Astrocyte (in vitro differentiated cells and primary cell): ENCODE measurements at regions not wholly inside any gene's neighbourhood (a gene's known extent, or its start where the extent isn't known, plus 50 kb on each side); places are given as distances from the start of the nearest gene placed in this dataset.

Experiments
- DNase-seq: peaks from one replicate; pipeline ENCODE4 v3.0.0-alpha.2; 2010; ENCODE audit warnings: low read depth
- FAIRE-seq: peaks from 2 replicates; lab custom pipeline; 2011; peaks lifted over from hg19 to GRCh38; lab: Jason Lieb, UNC
- H2AFZ ChIP-seq: 2 replicates; pipeline ENCODE4 v1.6.0; 2012; ENCODE audit warnings: low read depth, low read length, inconsistent platforms
- H3K27ac ChIP-seq: 2 replicates; pipeline ENCODE4 v1.5.1; 2011; ENCODE audit warnings: low read depth, low read length, inconsistent platforms
- H3K27me3 ChIP-seq: 2 replicates; pipeline ENCODE4 v1.6.0; 2011; ENCODE audit warnings: low read length, inconsistent platforms; ENCODE audit not compliant: insufficient read depth
- H3K36me3 ChIP-seq: 2 replicates; pipeline ENCODE4 v1.5.1; 2011; ENCODE audit warnings: low read length, inconsistent platforms; ENCODE audit not compliant: insufficient read depth
- H3K4me1 ChIP-seq: 2 replicates; pipeline ENCODE4 v1.5.1; 2011; ENCODE audit warnings: low read length, inconsistent platforms; ENCODE audit not compliant: insufficient read depth
- H3K4me2 ChIP-seq: 2 replicates; pipeline ENCODE4 v1.6.0; 2012; ENCODE audit warnings: low read length, inconsistent platforms
- H3K4me3 ChIP-seq: 2 replicates; pipeline ENCODE4 v1.5.1; 2011; ENCODE audit warnings: low read depth, mild to moderate bottlenecking, low read length, inconsistent platforms; ENCODE audit not compliant: insufficient read depth
- H3K79me2 ChIP-seq: 2 replicates; pipeline ENCODE4 v1.6.0; 2012; ENCODE audit warnings: mild to moderate bottlenecking, low read length, inconsistent platforms; ENCODE audit not compliant: insufficient read depth
- H3K9ac ChIP-seq: 2 replicates; pipeline ENCODE4 v1.6.0; 2012; ENCODE audit warnings: mild to moderate bottlenecking, low read length, inconsistent platforms
- H3K9me3 ChIP-seq: 2 replicates; pipeline ENCODE4 v1.5.1; 2012; ENCODE audit warnings: low read depth, mild to moderate bottlenecking, low read length, inconsistent platforms; ENCODE audit not compliant: insufficient read depth
- H4K20me1 ChIP-seq: 2 replicates; pipeline ENCODE4 v1.6.0; 2012; ENCODE audit warnings: low read length, inconsistent platforms; ENCODE audit not compliant: insufficient read depth
- H3K27ac Mint-ChIP-seq: one replicate; pipeline ENCODE4 v1.8.0; 2021; ENCODE audit warnings: mild to moderate bottlenecking, mixed read lengths; ENCODE audit not compliant: unreplicated experiment
- H3K27me3 Mint-ChIP-seq: one replicate; pipeline ENCODE4 v1.8.0; 2021; ENCODE audit warnings: low read depth, mixed read lengths; ENCODE audit not compliant: unreplicated experiment
- H3K36me3 Mint-ChIP-seq: one replicate; pipeline ENCODE4 v1.8.0; 2021; ENCODE audit warnings: low read depth, mixed read lengths; ENCODE audit not compliant: unreplicated experiment
- H3K4me1 Mint-ChIP-seq: one replicate; pipeline ENCODE4 v1.8.0; 2021; ENCODE audit warnings: low read depth, mixed read lengths; ENCODE audit not compliant: unreplicated experiment
- H3K4me3 Mint-ChIP-seq: one replicate; pipeline ENCODE4 v1.8.0; 2021; ENCODE audit warnings: mild to moderate bottlenecking, moderate library complexity, mixed read lengths; ENCODE audit not compliant: unreplicated experiment
- H3K9me3 Mint-ChIP-seq: one replicate; pipeline ENCODE4 v1.8.0; 2021; ENCODE audit warnings: mild to moderate bottlenecking, mixed read lengths; ENCODE audit not compliant: unreplicated experiment
- CTCF ChIP-seq: IDR thresholded peaks from 2 replicates; pipeline ENCODE4 v1.5.1; 2011; ENCODE audit warnings: low read depth, mild to moderate bottlenecking, inconsistent platforms, low read length, moderate library complexity; ENCODE audit not compliant: insufficient read depth
- EZH2 ChIP-seq: IDR thresholded peaks from 2 replicates; pipeline ENCODE4 v1.6.1; 2012; ENCODE audit warnings: mild to moderate bottlenecking, low read length, inconsistent platforms; ENCODE audit not compliant: insufficient read depth

- H3K4me3 ChIP-seq = no peak overlapping the region
- TF ChIP-seq EZH2 (no peak), CTCF (no peak)
- Mint-ChIP-seq H3K9me3 (no peaks in the 10 kb centered on the region), H3K4me1 (peaks cover 25% of the 10 kb centered on the region), H3K36me3 (no peaks in the 10 kb centered on the region), H3K4me3 (no peak overlapping the region), H3K27me3 (no peaks in the 10 kb centered on the region), H3K27ac (peak overlapping the region; percentile 68)
- no peak overlapping the region for H2AFZ ChIP-seq
- FAIRE-seq (no peak), DNase-seq (peak; percentile 55)
- H3K4me1 ChIP-seq = peaks cover 5% of the 10 kb centered on the region
- H3K27ac ChIP-seq = no peak overlapping the region
- no peaks in the 10 kb centered on the region for H3K36me3 ChIP-seq
- peak overlapping the region; percentile 31 for H3K4me2 ChIP-seq
- H3K9me3 ChIP-seq = no peaks in the 10 kb centered on the region
- no peaks in the 10 kb centered on the region for H3K79me2 ChIP-seq
- H4K20me1 ChIP-seq = no peaks in the 10 kb centered on the region
- no peak overlapping the region for H3K9ac ChIP-seq
- H3K27me3 ChIP-seq = no peaks in the 10 kb centered on the region
Measured at GRCh38 chr13:104779311-104779993, 1713.2 kb upstream of the SLC10A2 start.

- H3K4me3 ChIP-seq = no peak overlapping the region
- no peak overlapping the region for H3K27ac ChIP-seq
- H3K27me3 Mint-ChIP-seq = no peaks in the 10 kb centered on the region
- H3K4me1 Mint-ChIP-seq = peaks cover 12% of the 10 kb centered on the region
- H3K9me3 Mint-ChIP-seq = no peaks in the 10 kb centered on the region
- H3K4me1 ChIP-seq = no peaks in the 10 kb centered on the region
- H3K4me2 ChIP-seq = peak overlapping the region; percentile 48
- H3K27me3 ChIP-seq = no peaks in the 10 kb centered on the region
- TF ChIP-seq CTCF (peak; percentile 78), EZH2 (no peak)
- no peaks in the 10 kb centered on the region for H3K79me2 ChIP-seq
- no peak overlapping the region for H3K9ac ChIP-seq
- no peak overlapping the region for H3K4me3 Mint-ChIP-seq
- no peaks in the 10 kb centered on the region for H3K36me3 Mint-ChIP-seq
- H4K20me1 ChIP-seq = no peaks in the 10 kb centered on the region
- H3K27ac Mint-ChIP-seq = peak overlapping the region; percentile 7
- H2AFZ ChIP-seq = peak overlapping the region; percentile 37
- DNase-seq = peak; percentile 46
- no peak for FAIRE-seq
- no peaks in the 10 kb centered on the region for H3K36me3 ChIP-seq
- H3K9me3 ChIP-seq = no peaks in the 10 kb centered on the region
Measured at GRCh38 chr13:104773775-104774174, 1707.6 kb upstream of the SLC10A2 start.

GRCh38 chr13:104769545-104769944 is 1703.3 kb upstream of the SLC10A2 start:
- Histone ChIP-seq H3K4me1 (no peaks in the 10 kb centered on the region), H3K27me3 (no peaks in the 10 kb centered on the region), H3K4me3 (no peak overlapping the region), H2AFZ (no peak overlapping the region), H3K9ac (no peak overlapping the region), H3K4me2 (no peak overlapping the region), H3K27ac (no peak overlapping the region), H3K9me3 (no peaks in the 10 kb centered on the region), H4K20me1 (no peaks in the 10 kb centered on the region), H3K79me2 (no peaks in the 10 kb centered on the region), H3K36me3 (no peaks in the 10 kb centered on the region)
- no peaks in the 10 kb centered on the region for H3K27me3 Mint-ChIP-seq
- no peak for FAIRE-seq
- H3K9me3 Mint-ChIP-seq = no peaks in the 10 kb centered on the region
- no peak overlapping the region for H3K27ac Mint-ChIP-seq
- peaks cover 7% of the 10 kb centered on the region for H3K4me1 Mint-ChIP-seq
- no peak for DNase-seq
- TF ChIP-seq EZH2 = no peak
- TF ChIP-seq CTCF = no peak
- H3K4me3 Mint-ChIP-seq = no peak overlapping the region
- no peaks in the 10 kb centered on the region for H3K36me3 Mint-ChIP-seq
